ENCODE measurements at regions not wholly inside any gene's neighbourhood (a gene's known extent, or its start where the extent isn't known, plus 50 kb on each side); places are given as distances from the start of the nearest gene placed in this dataset.
"Not testable (repeated sequence)": the region's sequence is repeated elsewhere in the genome, so short reads cannot be mapped to it uniquely, and the experiment has no call there.

GRCh38 chrY:12212394-12212793 lies 488.6 kb upstream of the USP9Y start:
- DNase-seq (ENCODE audit: low read depth in 4 of 4, low spot score in 3 of 4): no peak

DNA sequence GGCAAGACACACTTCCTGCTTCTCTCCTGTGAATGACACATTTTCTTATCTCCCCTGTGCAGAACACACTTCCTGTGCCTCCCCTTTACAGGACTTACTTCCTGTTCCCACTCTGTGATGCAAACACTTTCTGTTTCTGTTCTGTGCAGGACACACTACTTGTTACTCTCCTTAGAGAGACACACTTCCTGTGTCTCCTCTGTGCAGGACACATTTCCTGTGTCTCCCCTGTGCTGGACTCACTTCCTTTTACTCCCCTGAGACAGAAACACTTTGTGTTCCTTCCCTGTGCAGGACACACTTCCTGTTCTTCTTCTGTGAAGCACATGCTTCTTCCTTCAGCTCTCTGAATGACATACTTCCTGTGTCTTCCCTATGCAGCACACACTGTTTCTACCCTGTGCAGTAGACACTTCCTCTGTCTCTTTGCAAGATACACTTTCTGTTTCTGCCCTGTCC lies 485.4 kb upstream of the USP9Y start:
- no peak for DNase-seq (ENCODE audit: low read depth in 4 of 4, low spot score in 3 of 4)

DNA sequence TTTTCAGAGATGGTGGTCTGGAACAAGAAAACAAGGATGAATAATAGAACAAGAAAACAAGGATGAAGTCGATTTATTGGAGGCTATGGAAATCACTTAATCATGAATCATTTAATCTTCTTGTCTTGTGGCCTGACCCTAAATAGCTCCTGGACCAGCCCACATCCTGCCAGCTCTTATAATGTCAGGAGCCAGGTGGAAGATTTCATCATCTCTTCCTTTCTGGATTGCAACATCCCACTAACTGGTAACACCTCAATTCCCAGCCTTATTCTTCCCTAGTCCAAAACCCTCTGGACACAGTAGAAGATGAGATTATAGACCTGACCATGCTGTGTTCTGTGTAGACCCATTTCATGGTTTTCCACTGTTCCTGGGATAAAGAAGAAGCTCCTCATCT lies 470.1 kb upstream of the USP9Y start:
- DNase-seq (ENCODE audit: low read depth in 4 of 4, low spot score in 3 of 4): no peak

- no peak for DNase-seq (ENCODE audit: low read depth in 4 of 4, low spot score in 3 of 4)
These were observed 464.6 kb upstream of the USP9Y start for GRCh38 chrY:12236399-12236798.

- DNase-seq (ENCODE audit: low read depth in 4 of 4, low spot score in 3 of 4): not testable (repeated sequence)
These were observed 460.7 kb upstream of the USP9Y start for GRCh38 chrY:12240326-12240725.

GRCh38 chrY:12244146-12244545 lies 456.9 kb upstream of the USP9Y start:
- no peak for DNase-seq (ENCODE audit: low read depth in 4 of 4, low spot score in 3 of 4)

DNA sequence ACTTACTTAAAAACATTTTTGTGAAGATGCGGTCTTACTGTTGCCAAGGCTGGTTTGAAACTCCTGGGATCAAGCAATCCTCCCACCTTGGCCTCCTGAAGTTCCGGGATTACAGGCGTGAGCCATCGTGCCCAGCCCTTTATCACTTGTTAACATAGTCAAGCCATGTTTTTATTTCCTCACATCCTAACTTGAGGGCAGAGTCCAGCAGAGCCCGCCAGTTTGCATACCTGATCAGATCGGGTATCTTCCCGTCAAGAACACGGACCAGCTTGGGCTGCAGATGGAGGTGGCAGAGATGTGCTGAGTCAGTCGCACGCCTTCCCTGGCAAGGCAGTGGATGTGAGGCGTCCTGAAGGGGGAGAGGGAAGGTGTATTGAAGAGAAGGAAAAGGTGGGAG lies 447.3 kb upstream of the USP9Y start:
- no peak for DNase-seq (ENCODE audit: low read depth in 4 of 4, low spot score in 3 of 4)

GRCh38 chrY:12271162-12271561 lies 429.9 kb upstream of the USP9Y start:
- DNase-seq (ENCODE audit: low read depth in 4 of 4, low spot score in 3 of 4): no peak

- no peak for DNase-seq (ENCODE audit: low read depth in 4 of 4, low spot score in 3 of 4)
These were observed 415.4 kb upstream of the USP9Y start for GRCh38 chrY:12285608-12286007.

- DNase-seq (ENCODE audit: low read depth in 4 of 4, low spot score in 3 of 4): no peak
These were observed 412.1 kb upstream of the USP9Y start for GRCh38 chrY:12288919-12289318.

DNA sequence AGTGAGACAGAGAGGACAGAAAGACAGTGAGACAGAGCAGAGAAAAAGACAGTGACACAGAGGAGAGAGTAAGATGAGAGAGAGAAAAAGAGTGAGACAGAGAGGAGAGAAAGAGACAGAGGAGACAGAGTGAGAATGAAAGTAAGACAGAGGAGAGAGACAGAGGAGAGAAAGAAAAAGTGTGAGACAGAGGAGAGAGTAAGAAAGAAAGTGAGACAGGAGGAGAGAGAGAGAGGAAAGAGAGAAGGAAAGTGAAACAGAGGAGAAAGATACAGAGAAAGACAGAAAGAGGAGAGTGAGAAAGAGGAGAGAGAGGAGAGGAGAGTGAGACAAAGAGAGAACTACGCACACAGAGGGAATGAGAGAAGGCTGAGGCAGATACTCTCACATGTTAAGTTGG lies 411.6 kb upstream of the USP9Y start:
- DNase-seq (ENCODE audit: low read depth in 4 of 4, low spot score in 3 of 4): no peak

DNA sequence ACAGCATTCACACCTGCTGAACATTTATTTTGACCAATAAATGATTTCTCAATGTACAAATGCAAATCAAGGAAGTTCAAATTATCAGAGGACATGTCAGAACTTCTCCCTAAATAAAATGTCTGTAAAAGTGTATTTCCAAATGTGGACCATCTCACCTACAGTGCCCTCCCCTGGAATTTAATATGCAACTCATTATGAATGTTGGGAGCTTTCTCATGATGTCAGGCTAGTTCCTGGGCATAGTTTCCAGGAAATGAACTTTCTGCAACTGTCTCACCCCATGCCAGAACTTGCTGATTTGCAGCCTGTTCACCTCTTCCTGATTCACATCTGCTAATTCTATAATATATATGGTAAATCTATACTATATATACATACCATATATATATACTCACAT lies 408.5 kb upstream of the USP9Y start:
- no peak for DNase-seq (ENCODE audit: low read depth in 4 of 4, low spot score in 3 of 4)

DNA sequence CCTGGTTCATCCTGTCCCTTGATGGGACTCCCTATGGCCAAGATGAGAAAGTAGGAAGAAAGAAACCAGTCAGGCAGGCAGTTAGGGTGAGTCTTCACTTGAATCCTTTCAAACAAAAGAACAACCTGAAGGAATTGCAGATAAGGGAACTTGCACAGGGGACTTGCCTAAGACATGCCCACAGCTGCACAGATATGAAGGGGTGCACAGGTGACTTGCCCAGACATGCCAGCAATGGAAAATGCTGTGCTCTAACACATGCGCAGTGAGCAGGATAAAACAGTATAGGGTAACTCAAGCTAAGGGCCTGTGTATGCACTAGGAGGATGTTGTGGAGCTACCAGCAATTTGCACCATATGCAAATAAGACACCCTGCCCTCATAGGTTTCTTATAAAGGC lies 404.6 kb upstream of the USP9Y start:
- DNase-seq (ENCODE audit: low read depth in 4 of 4, low spot score in 3 of 4): no peak

DNA sequence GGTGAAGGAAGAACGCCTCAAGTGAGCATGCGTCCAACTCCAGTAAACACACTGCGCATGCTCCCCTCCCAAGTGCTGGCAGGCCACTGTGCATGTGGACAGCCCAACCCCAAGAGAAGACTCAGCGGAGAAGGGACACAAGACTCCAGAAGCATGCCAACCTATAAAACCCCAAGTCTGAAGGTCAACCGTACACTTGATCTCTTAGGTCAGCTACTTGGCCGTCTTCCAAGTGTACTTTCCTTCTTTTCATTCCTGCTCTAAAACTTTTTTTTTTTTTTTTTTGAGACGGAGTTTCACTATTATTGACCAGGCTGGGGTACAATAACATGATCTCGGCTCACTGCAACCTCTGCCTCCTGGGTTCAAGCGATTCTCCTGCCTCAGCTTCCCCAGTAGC lies 401.2 kb upstream of the USP9Y start:
- not testable (repeated sequence) for DNase-seq (ENCODE audit: low read depth in 4 of 4, low spot score in 3 of 4)

GRCh38 chrY:12303464-12303863 lies 397.6 kb upstream of the USP9Y start:
- DNase-seq (ENCODE audit: low read depth in 4 of 4, low spot score in 3 of 4): no peak

GRCh38 chrY:12305456-12305855 lies 395.6 kb upstream of the USP9Y start:
- no peak for DNase-seq (ENCODE audit: low read depth in 4 of 4, low spot score in 3 of 4)

DNA sequence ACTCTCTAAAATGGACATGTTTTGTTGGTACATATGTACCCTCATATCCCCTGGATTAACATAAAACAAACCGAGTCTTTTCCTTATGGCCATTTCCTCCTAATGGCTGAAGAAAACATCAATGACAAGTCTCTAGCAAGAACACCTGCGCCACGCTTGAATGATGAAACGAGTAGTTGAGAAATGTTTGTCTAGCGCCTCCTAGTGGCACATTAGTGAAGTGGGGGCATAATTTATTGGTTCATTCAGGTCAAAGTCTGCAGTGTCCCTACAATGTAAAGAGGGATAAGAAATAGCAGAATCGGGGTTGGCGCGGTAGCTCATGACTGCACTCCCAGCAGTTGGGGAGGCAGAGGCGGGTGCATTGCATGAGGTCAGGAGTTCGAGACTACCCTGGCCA lies 391.8 kb upstream of the USP9Y start:
- DNase-seq (ENCODE audit: low read depth in 4 of 4, low spot score in 3 of 4): no peak

DNA sequence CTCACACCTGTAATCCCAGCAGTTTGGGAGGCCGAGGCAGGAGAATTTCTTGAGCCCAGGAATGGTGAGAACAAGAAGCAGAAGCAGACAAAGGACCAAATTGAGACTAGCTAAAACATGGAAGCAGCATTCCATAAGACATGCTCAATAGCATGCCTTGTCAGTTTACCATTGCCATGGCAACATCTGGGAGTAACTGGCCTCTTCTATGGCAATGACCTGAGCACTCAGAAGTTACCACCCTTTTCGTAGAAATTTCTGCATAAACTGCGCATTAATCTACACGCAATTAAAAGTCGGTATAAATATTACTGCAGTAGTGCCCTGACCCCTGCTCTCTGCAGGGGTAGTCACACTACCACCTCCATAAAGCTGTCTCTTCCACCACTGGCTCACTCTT lies 390.2 kb upstream of the USP9Y start:
- DNase-seq (ENCODE audit: low read depth in 4 of 4, low spot score in 3 of 4): no peak

DNA sequence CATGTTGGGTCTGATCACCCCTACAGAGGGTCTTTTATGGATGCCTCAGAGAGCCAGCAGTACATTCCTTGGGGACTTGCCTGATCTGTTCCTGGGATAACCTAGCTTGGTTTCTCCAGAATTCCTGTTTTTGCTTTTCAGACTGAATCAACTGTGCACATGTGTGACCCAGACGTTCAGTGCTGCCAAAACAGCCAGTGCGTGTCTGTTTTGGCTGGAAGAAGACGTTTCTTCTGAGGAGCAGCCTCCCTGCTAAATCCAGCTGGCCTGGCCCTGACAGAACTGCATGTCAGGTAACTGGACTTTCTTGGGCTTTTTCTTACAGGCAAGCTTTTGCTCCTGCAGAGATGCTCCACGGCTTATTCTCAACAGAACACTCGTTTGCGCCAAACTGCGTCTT lies 373.3 kb upstream of the USP9Y start:
- no peak for DNase-seq (ENCODE audit: low read depth in 4 of 4, low spot score in 3 of 4)

- not testable (repeated sequence) for DNase-seq (ENCODE audit: low read depth in 4 of 4, low spot score in 3 of 4)
These were observed 369.1 kb upstream of the USP9Y start for GRCh38 chrY:12331917-12332316.

GRCh38 chrY:12343211-12343610 lies 357.8 kb upstream of the USP9Y start:
- no peak for DNase-seq (ENCODE audit: low read depth in 4 of 4, low spot score in 3 of 4)

DNA sequence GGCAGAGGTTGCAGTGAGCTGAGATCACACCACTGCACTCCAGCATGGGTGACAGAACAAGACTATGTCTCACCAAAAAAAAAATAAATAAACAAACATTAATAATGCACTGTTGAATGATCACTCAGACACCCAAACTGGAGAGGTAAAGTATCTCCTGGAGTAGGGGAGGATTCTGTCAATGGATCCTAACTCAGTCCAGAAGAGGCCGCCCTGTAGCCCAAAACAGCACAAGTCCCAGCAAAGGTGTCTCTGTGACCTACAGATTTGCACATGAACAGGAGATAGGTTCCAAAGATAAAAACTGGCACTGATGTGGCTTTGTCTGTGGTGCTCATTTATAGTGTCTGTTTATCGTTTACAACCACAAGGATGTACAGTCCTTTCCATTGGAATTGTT lies 352.9 kb upstream of the USP9Y start:
- DNase-seq (ENCODE audit: low read depth in 4 of 4, low spot score in 3 of 4): no peak

- no peak for DNase-seq (ENCODE audit: low read depth in 4 of 4, low spot score in 3 of 4)
These were observed 343.8 kb upstream of the USP9Y start for GRCh38 chrY:12357204-12357603.

- no peak for DNase-seq (ENCODE audit: low read depth in 4 of 4, low spot score in 3 of 4)
These were observed 343.4 kb upstream of the USP9Y start for GRCh38 chrY:12357655-12358054.
